GM18858 (cell line): ENCODE measurements at regions not wholly inside any gene's neighbourhood (a gene's known extent, or its start where the extent isn't known, plus 50 kb on each side); places are given as distances from the start of the nearest gene placed in this dataset.

Experiments used
- ATAC-seq: cut with Tn5 transposase; IDR thresholded peaks from one replicate; pipeline ENCODE4 v1.9.1; 2021; ENCODE audit not compliant: unreplicated experiment

DNA sequence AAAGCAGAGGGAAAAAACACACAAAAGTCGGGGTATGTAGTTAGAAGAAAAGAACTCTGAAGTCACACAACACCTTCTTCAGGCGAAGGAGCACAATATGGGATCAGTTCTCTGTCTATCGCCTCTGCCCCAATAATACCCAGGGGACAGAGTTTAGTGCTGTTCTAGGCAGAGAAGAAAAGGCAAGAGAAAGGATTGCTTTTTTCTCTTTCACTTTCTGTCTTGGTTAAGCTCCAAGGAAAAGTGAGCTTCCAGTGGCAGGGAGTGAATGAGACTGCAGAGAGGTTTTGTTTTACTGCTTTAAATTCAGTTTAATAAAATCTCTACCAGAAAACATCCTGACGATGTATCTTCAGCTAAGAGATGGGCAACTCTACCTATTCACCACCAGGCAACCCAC, 86.6 kb upstream of the STXBP5 start:
- ATAC-seq, result no peak

DNA sequence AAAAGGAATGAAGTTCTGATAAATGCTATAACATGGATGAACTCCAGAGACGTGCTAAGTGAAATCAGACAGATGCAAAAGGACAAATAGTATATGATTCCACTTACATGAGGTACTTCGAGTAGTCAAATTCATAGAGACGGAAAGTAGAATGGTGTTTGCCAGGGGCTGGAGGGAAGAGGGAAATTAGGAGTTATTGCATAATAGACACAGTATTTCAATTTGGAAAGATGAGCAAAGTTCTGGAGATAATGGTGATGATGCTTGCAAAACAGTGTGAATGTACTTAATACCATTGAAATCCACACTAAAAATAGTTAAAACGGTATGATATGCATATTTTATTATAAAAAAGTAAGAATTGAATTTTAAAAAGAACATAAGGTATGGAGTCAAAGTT, 84.9 kb upstream of the STXBP5 start:
- no peak for ATAC-seq

DNA sequence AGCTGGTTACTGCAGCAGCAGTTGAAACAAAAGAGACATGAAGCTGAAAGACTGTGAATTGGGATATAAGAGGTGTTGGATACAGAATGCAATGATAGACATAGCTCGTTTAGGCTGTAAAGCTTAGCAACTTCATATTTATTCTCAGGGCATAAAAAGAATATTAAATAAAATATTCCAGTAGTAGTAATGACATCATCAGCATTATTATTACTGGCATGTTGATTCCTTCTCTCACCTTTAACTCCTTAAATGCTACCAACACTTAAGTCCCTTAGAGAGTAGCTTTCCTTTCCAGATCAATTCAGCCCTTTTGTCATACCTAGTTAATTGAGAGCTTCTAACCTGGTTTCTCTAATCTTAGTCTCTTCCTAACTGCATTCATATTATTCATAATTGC, 81.4 kb upstream of the STXBP5 start:
- no peak for ATAC-seq

DNA sequence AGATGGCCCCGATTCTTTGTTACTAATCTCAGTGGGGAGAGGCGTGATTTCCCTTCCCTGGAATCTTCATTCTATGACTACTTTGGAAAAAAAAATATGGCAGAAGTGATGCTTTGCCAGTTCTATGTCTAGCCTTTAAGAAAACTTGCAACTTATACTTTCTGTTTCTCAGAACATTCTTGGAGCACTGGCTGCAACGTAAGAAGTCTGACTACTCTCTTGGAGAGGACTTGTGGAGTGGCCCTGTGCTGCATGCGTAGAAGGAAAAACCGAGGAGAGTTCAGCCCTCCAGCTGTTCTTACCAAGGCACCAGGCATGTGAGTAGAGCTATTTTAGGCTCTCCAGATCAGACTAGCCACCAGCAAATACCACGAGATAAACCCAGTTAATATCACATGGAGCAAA, 77.6 kb upstream of the STXBP5 start:
- no peak for ATAC-seq

DNA sequence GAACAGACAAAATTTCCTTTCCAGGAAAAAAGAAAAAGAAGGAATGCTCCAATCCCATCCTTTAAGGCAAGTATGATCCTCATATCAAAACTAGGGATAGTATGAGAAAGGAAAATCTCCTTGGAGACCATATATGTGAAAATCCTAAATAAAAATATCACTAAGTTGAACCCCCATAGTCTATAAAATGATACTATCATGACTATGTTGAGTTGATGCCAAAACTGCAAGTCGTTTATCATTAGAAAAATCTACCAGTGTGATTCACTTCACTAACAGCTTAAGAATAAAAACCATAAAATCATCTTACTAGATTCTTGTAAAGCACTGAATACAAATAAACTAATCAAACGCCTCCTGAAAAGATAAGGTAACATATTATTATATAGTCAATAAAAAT, 76.6 kb upstream of the STXBP5 start:
- ATAC-seq, result no peak

DNA sequence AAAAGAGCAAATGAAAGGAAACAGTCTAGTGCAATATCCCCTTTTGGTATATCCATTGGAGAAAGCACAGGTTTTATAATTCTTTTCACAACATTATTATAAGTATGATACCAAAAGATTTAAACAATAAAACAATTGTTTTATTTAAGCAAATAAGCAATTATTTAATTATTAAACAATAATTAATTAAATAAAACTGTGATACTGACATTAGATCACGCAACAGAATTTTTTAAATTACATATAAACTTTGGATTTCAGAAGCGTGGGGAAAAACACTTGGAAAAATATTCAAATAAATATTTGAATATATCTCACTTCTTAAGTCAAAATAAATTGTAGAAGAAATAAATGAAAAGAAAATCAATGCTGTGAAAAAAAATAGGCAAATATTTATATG, 76.2 kb upstream of the STXBP5 start:
- ATAC-seq, result no peak

DNA sequence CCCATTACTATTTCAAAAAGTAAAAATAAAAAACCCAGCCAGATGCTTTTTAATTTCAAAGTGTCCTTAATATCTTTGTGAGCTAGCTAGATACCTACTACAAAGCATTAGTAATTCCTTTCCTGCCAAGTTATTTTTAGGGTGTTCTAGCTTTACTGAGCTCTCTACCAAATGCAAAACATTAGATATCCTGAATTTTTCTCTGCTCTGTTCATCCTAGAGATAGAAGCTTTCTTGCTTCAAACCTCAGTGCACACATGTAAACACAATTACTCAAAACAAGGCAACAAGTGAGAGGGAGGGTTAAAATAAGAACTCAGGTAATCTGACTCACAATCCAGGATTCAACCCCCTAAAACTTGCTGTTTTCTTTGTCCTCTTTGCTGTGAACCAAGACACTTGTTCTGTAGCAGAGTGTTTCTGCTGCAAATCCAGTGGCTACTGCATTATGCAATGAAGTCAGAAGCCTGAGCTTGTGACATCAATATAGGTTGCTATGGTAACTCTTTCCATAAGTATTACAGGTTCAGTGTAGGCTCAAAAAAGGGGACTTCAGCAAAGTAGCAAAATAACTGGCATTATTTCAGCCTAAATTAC, 72.6 kb upstream of the STXBP5 start:
- no peak for ATAC-seq

DNA sequence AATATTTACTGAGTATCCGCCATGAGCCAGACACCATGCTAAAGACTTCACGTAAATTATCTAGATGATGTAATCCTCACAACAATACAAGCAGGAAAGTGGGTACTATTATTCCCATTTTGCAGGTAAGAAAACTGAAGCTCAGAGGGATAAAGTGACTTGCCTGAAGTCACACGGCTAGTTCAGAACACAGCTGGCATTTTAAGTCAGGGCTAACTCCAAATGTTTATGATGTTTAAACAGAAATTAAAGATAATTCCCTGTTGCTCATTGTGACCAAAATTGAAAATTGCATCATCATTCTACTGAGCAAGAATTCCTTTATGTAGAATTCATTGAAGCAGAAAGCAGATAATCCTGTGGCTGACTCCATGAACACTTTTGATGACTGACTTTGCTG, 71.3 kb upstream of the STXBP5 start:
- no peak for ATAC-seq

DNA sequence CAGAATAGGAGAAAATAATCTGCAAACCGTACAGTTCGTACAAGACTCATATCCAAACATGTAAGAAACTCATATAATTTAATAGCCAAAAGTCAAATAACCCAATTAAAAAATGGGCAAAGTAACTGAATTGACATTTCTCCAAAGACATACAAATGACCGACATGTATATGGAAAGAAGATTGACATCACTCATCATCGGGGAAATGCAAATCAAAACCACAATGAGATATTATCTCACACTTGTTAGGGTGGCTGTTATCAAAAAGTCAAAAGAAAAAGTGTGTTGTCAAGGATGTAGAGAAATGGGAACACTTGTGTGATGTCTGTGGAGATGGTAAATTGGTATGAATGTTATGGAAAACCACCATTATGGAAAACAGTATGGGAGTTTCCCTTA, 70.5 kb upstream of the STXBP5 start:
- no peak for ATAC-seq

DNA sequence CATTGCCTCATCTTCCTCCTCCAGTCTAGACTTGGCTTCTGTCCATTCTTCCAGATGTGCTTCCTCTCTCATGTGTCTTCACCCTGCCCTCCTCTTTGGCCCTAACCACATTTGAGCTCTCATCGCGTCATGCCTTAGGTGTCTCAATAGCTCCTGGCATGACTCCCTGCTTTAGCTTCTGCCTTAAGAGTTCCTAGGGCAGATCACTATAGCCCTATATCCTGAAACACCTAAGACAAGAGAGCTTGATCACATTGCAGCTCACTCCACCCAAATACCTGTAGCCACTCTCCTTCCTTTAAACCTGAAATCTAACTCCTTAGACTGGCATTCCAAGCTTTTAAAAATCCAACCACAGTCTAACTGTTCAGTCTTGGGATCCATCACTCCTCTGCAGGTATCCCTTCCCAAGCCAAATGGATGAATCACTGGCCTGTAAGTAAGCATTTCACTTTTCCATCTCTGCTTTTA, 69.0 kb upstream of the STXBP5 start:
- no peak for ATAC-seq

DNA sequence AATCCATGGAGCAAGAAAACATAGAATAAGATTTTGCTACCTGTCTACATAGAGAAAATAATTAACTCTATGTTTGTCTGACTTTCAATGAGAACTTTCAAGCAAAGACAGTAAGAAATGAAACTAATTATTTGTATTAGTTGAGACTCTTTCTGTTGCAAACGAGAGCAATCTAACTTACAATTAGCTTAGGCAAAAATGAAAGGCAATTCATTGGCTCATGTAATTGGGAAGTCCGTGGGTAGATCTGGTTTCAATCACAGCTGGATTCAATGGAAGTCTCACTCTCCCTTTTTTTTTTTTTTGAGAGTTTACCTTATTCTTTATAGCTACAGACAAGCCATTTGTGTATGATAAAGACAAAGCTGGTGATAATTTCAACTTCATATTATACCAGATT, 68.2 kb upstream of the STXBP5 start:
- no peak for ATAC-seq

DNA sequence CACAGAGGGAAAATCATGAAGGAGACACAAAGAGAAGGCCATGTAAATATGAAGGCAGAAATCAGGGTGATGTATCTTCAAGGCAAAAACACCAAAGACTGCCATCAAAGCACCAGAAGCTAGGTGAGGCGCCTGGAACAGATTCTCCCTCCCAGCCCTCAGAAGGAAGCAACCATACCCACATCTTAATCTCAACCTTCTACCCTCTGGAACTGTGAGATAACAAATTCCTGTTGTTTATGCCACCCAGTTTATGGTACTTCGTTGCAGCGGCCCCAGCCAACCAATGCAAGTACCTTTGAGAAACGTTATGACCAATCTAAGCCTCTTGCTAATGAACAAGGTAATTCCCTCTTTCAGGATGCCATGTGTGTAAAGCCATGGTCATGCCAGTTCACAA, 66.2 kb upstream of the STXBP5 start:
- ATAC-seq, result no peak

DNA sequence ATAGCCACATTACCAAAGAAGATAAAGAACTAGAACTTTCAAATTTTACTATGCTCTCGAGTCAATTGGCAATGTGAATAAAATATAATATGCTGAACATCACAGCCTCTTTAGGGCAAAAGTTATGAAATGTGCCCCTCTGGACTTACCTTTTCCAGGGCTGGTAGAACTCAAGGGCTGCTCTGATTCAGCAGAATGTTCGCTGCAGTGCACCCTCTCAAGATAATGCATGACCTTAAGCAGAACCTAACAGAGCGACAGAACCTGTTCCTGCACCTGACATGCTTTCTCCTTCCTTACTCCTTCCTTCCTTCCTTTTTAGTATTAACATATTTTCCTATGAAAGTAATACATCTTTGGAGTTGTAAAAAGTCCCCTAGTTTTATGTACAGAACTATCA, 65.4 kb upstream of the STXBP5 start:
- no peak for ATAC-seq

DNA sequence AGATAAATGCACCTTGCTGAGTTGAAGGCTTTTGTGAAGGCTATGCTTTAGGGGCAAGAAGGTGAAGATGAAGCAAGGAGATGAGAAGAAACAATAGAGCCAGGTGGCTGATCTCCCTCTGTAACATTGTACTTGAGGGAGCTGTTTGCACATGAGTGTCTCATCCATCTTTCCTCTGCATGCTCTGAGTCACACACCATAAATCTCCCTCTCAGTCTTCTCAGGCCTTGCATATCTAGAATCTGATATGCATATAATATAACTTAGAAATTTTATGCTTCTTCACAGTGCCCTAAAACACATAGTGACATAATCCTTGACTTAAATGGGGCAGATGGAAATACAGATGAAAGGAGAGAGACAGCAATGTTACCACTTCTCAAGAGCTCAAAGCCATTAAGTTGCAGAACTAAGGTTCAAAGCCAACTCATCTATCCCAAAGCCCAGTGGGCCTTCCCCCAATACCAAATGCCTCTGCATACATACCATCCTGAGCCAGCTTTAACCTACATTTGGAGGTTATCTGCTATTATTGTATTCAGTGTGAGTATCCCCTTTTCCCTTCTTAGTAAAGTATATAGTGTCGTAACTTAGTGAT, 62.4 kb upstream of the STXBP5 start:
- ATAC-seq, result no peak

DNA sequence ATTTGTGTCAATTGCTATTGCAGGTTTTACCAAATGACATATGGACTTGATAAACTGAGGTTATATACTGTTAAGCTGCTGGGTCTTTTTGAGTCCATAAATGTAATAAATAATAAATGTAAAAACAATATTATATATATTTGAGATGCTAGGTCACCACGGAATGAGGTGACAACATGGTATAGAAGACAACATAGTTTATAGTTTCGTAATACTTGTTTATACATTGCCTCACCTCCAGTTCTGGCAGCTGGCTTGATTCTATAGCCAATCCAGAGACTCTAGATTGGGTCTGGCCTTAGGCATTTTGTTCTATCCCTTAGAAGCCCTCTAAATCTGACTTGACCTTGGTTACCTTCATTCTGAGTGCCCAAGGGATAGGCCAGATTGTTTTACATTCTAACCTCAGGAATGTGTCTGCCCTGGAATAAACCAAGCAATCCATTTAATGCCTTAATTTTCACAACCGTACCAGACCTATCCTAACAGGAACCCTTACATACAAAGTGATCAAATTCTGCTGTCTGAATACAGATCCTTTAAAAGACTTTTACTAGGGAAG, 61.5 kb upstream of the STXBP5 start:
- ATAC-seq, result no peak

DNA sequence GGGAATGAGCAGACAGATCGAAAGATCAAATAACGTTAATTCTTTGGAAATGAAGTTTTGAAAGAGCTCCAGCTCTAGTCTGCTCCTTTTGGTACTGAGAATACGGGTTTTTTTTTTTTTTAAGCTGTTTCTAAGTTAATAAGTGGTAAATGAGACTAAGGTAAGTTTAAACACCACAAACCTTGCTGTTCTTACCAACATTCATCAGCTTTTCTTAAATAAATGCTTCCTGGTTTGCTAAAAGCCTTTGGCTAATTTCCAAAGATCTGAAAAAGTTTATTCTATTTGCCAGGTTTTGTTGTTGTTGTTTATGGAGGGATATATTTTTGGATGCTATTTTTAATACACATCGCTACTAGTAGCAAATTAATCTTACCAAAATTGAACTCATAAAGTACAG, 55.1 kb upstream of the STXBP5 start:
- no peak for ATAC-seq

DNA sequence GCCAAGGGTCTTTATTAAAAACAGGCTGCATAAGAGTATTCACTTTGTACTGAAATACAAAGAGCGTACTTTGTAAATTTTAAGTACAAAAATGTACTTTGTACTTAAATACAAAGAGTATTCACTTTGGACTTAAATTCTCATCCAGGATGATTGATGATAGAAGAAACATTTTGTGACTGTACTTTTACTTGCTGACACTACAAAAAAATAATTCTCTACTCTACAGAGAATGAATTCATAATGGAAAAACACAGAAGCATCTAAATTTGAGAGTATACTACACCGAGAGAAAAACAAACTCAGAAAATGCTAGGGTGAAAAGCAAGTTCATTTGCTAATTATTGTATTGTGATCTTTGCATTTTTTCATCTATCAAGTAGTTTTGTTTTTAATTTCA, 54.4 kb upstream of the STXBP5 start:
- no peak for ATAC-seq

DNA sequence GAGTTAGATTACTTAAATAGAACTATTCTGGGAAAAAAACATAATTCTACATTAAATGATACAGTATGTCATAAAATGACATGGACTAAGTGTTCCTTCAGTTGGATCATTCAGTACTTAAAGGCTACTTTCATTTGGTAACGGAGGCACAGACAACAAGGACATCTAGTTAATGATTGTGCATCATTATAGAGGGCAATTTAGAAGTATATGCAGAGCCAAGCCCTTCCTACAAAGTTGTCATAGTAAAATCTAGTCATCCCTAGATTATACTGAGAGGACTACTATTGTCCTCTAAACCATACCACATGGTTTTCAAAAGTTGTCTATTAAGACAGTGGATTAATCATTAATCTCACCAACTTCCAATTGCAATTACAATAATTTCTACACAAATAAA, 53.9 kb upstream of the STXBP5 start:
- no peak for ATAC-seq
